Neutrophil (primary cell): ENCODE measurements at regions not wholly inside any gene's neighbourhood (a gene's known extent, or its start where the extent isn't known, plus 50 kb on each side); places are given as distances from the start of the nearest gene placed in this dataset.

Experiments
- H3K27ac ChIP-seq: fragments of 200-600 bp; sonication (generic); 2 replicates; pipeline ENCODE4 v1.5.1; 2016; ENCODE audit warnings: mild to moderate bottlenecking, moderate library complexity
- H3K27me3 ChIP-seq: fragments of 200-600 bp; sonication (generic); 2 replicates; pipeline ENCODE4 v1.6.0; 2016; ENCODE audit warnings: mild to moderate bottlenecking
- H3K36me3 ChIP-seq: fragments of 200-600 bp; sonication (generic); 2 replicates; pipeline ENCODE4 v1.5.1; 2017
- H3K4me1 ChIP-seq, 2 experiments: fragments of 200-600 bp in 1 of 2; sonication (generic) in 1 of 2; 1 replicate in 1 of 2; 2 replicates in 1 of 2; pipeline versions ENCODE4 v1.5.1 to v1.6.1; 2013 to 2016; ENCODE audit warnings: low read depth in 1 of 2, low read length in 1 of 2, mild to moderate bottlenecking in 1 of 2, moderate library complexity in 1 of 2; ENCODE audit not compliant: control insufficient read depth in 1 of 2, insufficient read depth in 1 of 2
- H3K4me3 ChIP-seq, 2 experiments: fragments of 200-600 bp in 1 of 2; sonication (generic) in 1 of 2; 1 replicate in 1 of 2; 2 replicates in 1 of 2; pipeline ENCODE4 v1.5.1; 2013 to 2016; ENCODE audit warnings: low read depth in 1 of 2, low read length in 1 of 2, mild to moderate bottlenecking in 1 of 2, moderate library complexity in 1 of 2
- H3K9me3 ChIP-seq: fragments of 200-600 bp; sonication (generic); 2 replicates; pipeline ENCODE4 v1.5.1; 2016
- CTCF ChIP-seq: fragments of 200-600 bp; sonication (generic); IDR thresholded peaks from 2 replicates; pipeline ENCODE4 v1.5.1; 2016; ENCODE audit warnings: antibody characterized with exemption

- Histone ChIP-seq H3K4me3 (no peak overlapping the region), H3K27ac (no peak overlapping the region), H3K4me1 (peaks cover 3 to 8% of the 10 kb centered on the region in 2 experiments), H3K9me3 (no peaks in the 10 kb centered on the region), H3K27me3 (no peaks in the 10 kb centered on the region), H3K36me3 (no peaks in the 10 kb centered on the region)
- no peak for TF ChIP-seq CTCF
Measured at GRCh38 chr2:143907801-143908200, 612.1 kb downstream of the ZEB2 start.

GRCh38 chr2:143906850-143907249 is 613.1 kb downstream of the ZEB2 start:
- Histone ChIP-seq H3K36me3 (no peaks in the 10 kb centered on the region), H3K9me3 (no peaks in the 10 kb centered on the region), H3K27ac (no peak overlapping the region), H3K4me3 (no peak overlapping the region), H3K27me3 (no peaks in the 10 kb centered on the region), H3K4me1 (peaks cover 3 to 8% of the 10 kb centered on the region in 2 experiments)
- no peak for TF ChIP-seq CTCF

- H3K4me3 ChIP-seq = no peak overlapping the region
- no peak for TF ChIP-seq CTCF
Measured at GRCh38 chr2:143905587-143905986, 614.3 kb downstream of the ZEB2 start.

GRCh38 chr2:143903172-143903856 is 616.6 kb downstream of the ZEB2 start:
- no peak for TF ChIP-seq CTCF
- peaks cover 3 to 8% of the 10 kb centered on the region in 2 experiments for H3K4me1 ChIP-seq
- no peak overlapping the region for H3K27ac ChIP-seq
- no peaks in the 10 kb centered on the region for H3K27me3 ChIP-seq
- H3K9me3 ChIP-seq = no peaks in the 10 kb centered on the region
- H3K36me3 ChIP-seq = no peaks in the 10 kb centered on the region
- no peak overlapping the region for H3K4me3 ChIP-seq

More at GRCh38 chr2:143905587-143905986, 614.3 kb downstream of the ZEB2 start:
- Histone ChIP-seq H3K36me3 (no peaks in the 10 kb centered on the region), H3K27ac (no peak overlapping the region), H3K27me3 (no peaks in the 10 kb centered on the region), H3K9me3 (no peaks in the 10 kb centered on the region), H3K4me1 (peaks cover 3 to 8% of the 10 kb centered on the region in 2 experiments)

GRCh38 chr2:143901185-143901842 is 618.6 kb downstream of the ZEB2 start:
- Histone ChIP-seq H3K36me3 (no peaks in the 10 kb centered on the region), H3K27ac (no peak overlapping the region), H3K9me3 (no peaks in the 10 kb centered on the region), H3K4me3 (no peak overlapping the region), H3K27me3 (no peaks in the 10 kb centered on the region), H3K4me1 (peaks cover 3 to 8% of the 10 kb centered on the region in 2 experiments)
- no peak for TF ChIP-seq CTCF
